ENCODE measurements at regions not wholly inside any gene's neighbourhood (a gene's known extent, or its start where the extent isn't known, plus 50 kb on each side); places are given as distances from the start of the nearest gene placed in this dataset.

- Mint-ChIP-seq H3K4me1 (ENCODE audit: unreplicated experiment) (peaks cover 18% of the 10 kb centered on the region), H3K27ac (no peak overlapping the region), H3K36me3 (no peaks in the 10 kb centered on the region)
Measured at GRCh38 chr5:174386846-174387245, 337.5 kb upstream of the MSX2 start.

DNA sequence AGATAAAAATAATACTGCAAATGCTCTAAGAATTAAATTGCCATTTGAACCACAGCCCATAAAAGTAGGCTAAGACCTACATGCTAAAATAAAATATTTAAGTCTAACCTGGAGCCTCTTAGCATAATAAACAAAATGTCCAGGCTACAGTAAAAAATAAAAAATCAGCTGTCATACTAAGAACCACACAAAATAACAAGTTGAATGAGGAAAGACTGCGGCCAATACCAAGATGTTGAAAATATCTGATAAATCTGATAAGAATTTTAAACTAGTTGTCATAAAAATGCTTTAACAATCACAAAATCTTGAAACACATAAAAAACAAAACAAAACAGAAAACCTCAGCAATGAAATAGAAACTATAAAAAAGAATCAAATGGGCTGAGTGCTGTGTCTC is 336.9 kb upstream of the MSX2 start:
- no peaks in the 10 kb centered on the region for H3K36me3 Mint-ChIP-seq
- DNase-seq (ENCODE audit: extremely low spot score, unreplicated experiment) = no peak
- TF ChIP-seq, protein P1, sequence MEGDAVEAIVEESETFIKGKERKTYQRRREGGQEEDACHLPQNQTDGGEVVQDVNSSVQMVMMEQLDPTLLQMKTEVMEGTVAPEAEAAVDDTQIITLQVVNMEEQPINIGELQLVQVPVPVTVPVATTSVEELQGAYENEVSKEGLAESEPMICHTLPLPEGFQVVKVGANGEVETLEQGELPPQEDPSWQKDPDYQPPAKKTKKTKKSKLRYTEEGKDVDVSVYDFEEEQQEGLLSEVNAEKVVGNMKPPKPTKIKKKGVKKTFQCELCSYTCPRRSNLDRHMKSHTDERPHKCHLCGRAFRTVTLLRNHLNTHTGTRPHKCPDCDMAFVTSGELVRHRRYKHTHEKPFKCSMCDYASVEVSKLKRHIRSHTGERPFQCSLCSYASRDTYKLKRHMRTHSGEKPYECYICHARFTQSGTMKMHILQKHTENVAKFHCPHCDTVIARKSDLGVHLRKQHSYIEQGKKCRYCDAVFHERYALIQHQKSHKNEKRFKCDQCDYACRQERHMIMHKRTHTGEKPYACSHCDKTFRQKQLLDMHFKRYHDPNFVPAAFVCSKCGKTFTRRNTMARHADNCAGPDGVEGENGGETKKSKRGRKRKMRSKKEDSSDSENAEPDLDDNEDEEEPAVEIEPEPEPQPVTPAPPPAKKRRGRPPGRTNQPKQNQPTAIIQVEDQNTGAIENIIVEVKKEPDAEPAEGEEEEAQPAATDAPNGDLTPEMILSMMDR (conservative IDR thresholded peaks at IDR 0.05) = no peak
- peaks cover 19% of the 10 kb centered on the region for H3K4me1 Mint-ChIP-seq (ENCODE audit: unreplicated experiment)
- H3K9me3 Mint-ChIP-seq = no peaks in the 10 kb centered on the region
- H3K4me3 Mint-ChIP-seq = no peak overlapping the region
- peaks cover 23% of the 10 kb centered on the region for H3K27me3 Mint-ChIP-seq
- no peak overlapping the region for H3K27ac Mint-ChIP-seq

More at GRCh38 chr5:174386846-174387245, 337.5 kb upstream of the MSX2 start:
- H3K4me3 Mint-ChIP-seq = no peak overlapping the region
- H3K9me3 Mint-ChIP-seq = no peaks in the 10 kb centered on the region
- no peak for DNase-seq (ENCODE audit: extremely low spot score, unreplicated experiment)
- TF ChIP-seq, protein P1 (conservative IDR thresholded peaks at IDR 0.05) = no peak
- H3K27me3 Mint-ChIP-seq = peaks cover 17% of the 10 kb centered on the region

GRCh38 chr5:174392892-174393291 is 331.5 kb upstream of the MSX2 start:
- Mint-ChIP-seq H3K36me3 (no peaks in the 10 kb centered on the region), H3K9me3 (no peaks in the 10 kb centered on the region), H3K27me3 (peaks cover 52% of the 10 kb centered on the region), H3K4me3 (no peak overlapping the region), H3K27ac (no peak overlapping the region), H3K4me1 (ENCODE audit: unreplicated experiment) (peaks cover 8% of the 10 kb centered on the region)
- TF ChIP-seq, protein P1 (conservative IDR thresholded peaks at IDR 0.05) = no peak
- DNase-seq (ENCODE audit: extremely low spot score, unreplicated experiment) = no peak

DNA sequence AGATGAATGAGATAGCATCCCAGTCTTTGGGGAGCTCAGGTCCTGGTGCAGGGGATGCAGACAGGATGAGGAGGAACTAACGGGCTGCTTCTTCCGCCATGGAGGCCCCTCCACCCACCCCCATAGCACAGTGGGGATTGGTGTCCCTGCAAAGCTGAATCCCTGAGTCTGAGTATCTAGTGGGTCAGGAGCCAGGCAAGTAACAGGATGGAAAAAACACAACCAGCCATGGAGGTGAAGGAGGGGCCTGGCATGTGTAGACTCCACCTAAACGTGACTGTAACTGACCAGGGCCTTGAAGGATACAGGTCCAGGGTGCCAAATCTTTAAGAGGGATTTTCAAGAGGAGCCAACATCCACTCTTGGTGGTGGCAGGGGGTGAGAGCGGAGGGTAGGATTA is 327.8 kb upstream of the MSX2 start:
- H3K4me1 Mint-ChIP-seq (ENCODE audit: unreplicated experiment) = peaks cover 27% of the 10 kb centered on the region
- peaks cover 41% of the 10 kb centered on the region for H3K27me3 Mint-ChIP-seq
- no peak overlapping the region for H3K4me3 Mint-ChIP-seq
- no peaks in the 10 kb centered on the region for H3K36me3 Mint-ChIP-seq
- no peak for DNase-seq (ENCODE audit: extremely low spot score, unreplicated experiment)
- H3K9me3 Mint-ChIP-seq = peaks cover 3% of the 10 kb centered on the region
- TF ChIP-seq, protein P1 (conservative IDR thresholded peaks at IDR 0.05) = no peak
- no peak overlapping the region for H3K27ac Mint-ChIP-seq

GRCh38 chr5:174397206-174397605 is 327.2 kb upstream of the MSX2 start:
- H3K9me3 Mint-ChIP-seq = peaks cover 3% of the 10 kb centered on the region
- no peak overlapping the region for H3K4me3 Mint-ChIP-seq
- DNase-seq (ENCODE audit: extremely low spot score, unreplicated experiment) = no peak
- H3K27ac Mint-ChIP-seq = no peak overlapping the region
- H3K36me3 Mint-ChIP-seq = no peaks in the 10 kb centered on the region
- TF ChIP-seq, protein P1 (conservative IDR thresholded peaks at IDR 0.05) = no peak
- H3K27me3 Mint-ChIP-seq = peaks cover 37% of the 10 kb centered on the region
- peaks cover 28% of the 10 kb centered on the region for H3K4me1 Mint-ChIP-seq (ENCODE audit: unreplicated experiment)

DNA sequence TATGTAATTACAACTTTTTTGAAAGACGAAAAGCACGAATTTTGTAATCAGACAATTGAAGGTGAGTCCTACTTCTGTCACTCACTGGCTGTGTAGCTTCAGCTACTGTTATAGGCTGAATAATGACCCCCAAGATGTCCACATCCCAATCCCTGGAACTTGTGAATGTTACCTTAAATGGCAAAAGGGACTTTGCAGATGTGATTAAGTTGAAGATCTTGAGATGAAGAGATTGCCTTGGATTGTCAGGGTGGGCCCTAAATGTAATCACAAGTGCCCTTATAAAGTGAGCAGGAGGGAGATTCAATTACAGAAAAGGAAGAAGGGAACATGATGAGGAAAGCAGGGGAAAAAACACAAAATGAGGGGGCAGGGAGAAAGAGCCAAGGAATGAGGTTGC is 326.2 kb upstream of the MSX2 start:
- no peak for DNase-seq (ENCODE audit: extremely low spot score, unreplicated experiment)
- H3K27ac Mint-ChIP-seq = no peak overlapping the region
- H3K36me3 Mint-ChIP-seq = no peaks in the 10 kb centered on the region
- TF ChIP-seq, protein P1 (conservative IDR thresholded peaks at IDR 0.05) = no peak
- H3K4me3 Mint-ChIP-seq = no peak overlapping the region
- H3K9me3 Mint-ChIP-seq = peaks cover 3% of the 10 kb centered on the region
- H3K4me1 Mint-ChIP-seq (ENCODE audit: unreplicated experiment) = peaks cover 29% of the 10 kb centered on the region
- peaks cover 29% of the 10 kb centered on the region for H3K27me3 Mint-ChIP-seq
